ENCODE measurements at regions not wholly inside any gene's neighbourhood (a gene's known extent, or its start where the extent isn't known, plus 50 kb on each side); places are given as distances from the start of the nearest gene placed in this dataset.
"Not testable (repeated sequence)": the region's sequence is repeated elsewhere in the genome, so short reads cannot be mapped to it uniquely, and the experiment has no call there.

DNA sequence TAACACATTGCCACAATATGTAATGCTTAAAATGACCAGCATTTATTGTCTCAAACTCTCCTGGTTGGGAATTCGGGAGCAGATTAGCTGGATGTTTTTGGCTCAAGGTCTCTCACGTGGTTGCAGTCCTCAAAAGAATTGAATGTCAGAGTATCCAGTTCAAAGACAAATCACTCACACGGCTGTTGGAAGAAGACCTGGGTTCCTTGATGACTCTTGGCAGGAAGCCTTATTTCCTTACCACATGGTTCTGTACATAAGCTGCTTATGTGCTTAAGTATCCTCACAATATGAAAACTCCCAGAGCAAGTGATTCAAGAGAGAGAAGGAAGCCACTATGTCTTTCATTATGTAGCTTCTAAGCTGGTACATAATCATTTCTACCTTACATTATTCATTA lies 230.3 kb upstream of the PTPRD start:
- DNase-seq: peak; percentile 8

DNA sequence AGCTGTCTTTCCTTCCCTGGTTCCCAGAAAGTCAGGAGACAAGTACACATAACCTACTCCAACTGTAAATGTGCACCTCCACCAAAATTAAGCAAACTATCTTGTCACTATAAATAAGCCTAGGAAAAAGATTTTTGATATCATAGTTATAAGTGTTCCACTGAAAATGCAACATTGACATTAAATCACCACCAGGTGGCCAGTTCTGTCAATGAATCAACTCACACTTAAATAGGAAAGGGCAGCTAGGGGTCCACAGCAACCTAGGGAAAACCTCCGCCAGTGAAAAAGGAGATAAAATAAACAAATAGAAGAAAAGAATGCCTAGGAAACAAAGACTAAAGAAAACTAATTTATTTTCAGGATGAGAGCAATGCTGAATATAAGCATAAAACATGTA lies 243.0 kb upstream of the PTPRD start:
- peak; percentile 62 for DNase-seq

DNA sequence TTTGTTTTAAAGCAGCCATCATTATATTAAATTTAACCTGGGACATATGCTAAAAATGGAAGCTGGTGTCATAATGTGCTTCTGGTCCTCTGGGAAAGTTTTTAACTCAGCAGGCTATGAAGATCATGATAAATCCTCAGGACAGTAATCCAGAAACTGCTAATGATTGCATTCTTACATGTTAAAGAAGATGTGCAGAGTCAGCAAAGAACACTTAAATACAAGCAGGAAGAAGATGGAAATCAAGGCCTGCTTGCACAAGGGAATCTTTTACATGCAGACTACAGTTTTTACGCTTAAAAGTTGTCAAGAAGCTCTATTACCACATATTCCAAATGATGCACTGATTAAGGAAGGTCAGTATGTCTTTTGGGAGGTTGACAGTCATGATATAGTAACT lies 246.0 kb upstream of the PTPRD start:
- no peak for DNase-seq

DNA sequence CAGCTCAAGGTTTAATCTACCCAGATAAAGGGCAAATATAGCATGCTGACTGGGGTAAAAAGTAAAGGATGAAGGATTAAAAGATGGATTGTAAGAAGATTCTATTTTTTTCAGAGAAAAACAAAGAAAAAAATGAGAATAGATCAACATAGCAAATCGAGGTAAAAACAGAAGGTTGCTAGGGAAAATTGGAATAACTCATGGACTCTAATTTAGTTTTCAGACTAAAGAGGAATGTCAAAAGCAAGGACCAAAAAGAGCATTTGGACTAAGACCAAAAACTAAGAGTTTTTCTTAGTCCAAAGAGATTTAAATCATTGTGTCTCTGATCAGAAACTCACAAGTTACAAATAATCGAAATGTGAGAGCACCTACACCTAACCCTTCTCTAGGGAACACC lies 250.7 kb upstream of the PTPRD start:
- DNase-seq: no peak

DNA sequence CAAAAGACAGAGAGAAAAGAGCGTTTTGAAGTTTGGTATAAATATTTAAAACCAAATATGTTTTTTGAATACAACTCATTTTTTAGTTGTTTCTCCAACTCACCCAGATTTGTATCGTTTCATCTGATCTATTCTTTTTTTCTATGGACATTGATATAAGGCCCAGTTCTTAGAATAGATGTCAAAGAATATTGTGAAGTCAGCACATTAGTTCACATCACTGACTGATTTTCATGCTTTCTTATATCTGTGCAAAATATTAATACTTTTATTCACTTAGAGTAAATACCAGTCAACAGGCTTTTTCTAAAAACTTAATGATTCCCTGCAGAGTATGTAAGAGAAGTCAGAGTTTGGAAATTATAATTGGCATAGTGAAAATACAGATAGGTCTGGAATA lies 254.4 kb upstream of the PTPRD start:
- no peak for DNase-seq

DNA sequence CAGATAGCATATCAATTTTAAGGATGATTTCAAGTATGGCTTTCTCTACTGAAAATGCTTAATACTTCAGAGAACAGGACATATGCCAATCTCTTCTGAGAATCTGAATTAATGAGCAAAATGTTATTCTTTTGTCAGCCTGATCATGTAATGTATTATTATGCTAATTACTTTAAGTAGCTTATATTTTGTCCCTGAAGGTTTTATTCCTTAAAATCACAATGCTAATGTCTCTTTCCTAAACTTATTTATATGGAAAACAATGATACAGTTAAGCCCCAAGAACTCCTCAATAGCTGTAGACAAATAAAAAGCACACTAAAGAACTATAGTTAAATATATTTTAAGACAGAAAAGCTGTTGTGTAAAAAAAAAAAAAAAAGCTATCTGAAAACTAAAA lies 256.9 kb upstream of the PTPRD start:
- DNase-seq: no peak

DNA sequence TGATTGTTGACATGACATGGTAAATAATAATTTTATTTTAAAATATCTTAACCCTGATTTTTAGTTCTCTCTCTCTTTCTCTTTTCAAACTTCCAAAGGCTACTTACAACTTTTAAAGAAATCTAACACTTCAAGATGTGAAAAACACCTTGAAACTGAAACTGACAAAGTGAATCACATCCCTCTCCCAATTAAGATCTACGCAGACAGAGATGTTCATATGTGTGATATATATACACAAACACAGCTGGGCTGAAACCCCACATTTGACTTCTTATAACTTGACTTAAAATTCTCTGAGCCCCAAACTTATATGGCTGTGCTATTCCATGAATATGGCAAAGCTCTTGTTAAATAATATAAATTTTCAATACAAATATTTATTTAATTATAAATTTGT lies 261.2 kb upstream of the PTPRD start:
- no peak for DNase-seq

DNA sequence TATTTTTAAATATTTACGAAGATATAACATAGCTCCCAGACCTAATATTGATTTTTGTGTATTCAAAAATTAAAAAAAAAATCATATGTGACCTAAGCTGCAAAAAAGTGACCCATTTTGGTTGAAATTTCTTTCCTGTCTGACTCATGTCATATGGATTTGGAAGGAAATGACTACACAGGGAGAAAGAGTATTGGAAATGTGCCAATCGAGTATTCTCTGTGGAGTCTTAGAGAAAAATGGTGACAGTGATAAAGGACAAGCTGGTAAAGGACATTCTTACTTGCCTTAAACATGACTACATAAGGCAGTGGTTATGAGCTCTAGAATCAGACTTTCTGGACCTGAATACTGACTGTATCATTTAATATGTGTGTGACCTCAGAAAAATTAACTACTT lies 262.9 kb upstream of the PTPRD start:
- DNase-seq: peak; percentile 4

DNA sequence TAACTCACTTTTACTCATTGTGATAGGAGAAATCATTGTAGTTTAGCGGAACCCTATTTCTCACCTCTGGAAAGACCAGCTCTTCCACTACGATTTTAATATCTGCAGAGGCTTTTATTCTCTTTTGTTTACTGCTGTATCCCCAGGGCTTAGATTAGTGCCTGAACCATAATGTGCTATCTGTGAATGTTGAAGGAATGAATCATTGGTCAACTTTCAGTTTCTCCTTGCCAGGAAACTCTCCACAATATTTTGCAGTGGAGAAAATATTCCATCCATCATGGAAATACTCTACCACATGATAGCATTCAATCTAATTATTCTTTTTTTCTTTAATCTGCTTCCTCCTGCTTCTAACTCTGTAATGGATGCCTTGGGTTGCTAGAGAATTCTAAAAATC lies 263.5 kb upstream of the PTPRD start:
- DNase-seq: no peak

DNA sequence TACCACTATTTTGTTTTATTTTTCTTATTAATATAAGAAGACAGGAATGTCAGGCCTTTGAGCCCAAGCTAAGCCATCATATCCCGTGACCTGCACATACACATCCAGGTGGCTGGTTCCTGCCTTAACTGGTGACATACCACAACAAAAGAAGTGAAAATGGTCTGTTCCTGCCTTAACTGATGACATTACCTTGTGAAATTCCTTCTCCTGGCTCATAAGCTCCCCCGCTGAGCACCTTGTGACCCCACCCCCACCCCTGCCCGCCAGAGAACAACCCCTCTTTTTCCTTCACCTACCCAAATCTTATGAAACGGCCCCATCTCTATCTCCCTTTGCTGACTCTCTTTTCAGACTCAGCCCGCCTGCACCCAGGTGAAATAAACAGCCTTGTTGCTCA lies 277.5 kb upstream of the PTPRD start:
- DNase-seq: not testable (repeated sequence)

DNA sequence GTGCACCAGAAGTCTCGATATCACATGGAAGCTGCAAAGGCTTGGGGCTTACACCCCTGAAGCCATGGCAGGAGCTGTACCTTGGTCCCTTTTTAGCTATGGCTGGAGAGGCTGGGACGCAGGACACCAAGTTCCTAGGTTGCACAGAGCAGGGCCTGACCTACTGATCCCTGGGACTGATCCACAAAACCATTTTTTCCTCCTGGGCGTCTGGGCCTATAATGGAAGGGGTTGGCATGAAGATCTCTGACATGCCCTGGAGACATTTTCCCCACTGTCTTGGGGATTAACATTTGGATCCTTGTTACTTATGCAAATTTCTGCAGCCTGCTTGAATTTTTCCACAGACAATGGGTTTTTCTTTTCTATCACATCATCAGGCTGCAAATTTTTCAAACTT lies 286.7 kb upstream of the PTPRD start:
- DNase-seq: no peak

DNA sequence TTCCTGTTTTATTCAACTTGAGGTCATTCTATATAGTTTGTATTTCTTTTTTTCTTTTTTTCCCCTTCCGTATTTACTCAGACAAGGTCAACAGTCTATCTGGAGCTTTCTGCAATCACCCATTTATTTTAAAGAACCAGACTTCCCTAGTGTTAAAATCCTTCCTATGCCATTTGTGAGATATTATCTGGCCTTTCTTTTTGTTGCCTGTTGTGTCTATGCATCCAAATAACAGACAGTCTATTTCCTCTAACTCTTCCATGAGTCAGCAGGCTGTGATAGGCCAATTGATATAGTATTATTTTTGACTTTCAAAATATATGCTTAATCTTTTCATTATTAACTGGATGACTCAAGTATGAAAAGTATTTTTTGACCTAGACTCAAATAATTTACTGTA lies 291.2 kb upstream of the PTPRD start:
- no peak for DNase-seq

DNA sequence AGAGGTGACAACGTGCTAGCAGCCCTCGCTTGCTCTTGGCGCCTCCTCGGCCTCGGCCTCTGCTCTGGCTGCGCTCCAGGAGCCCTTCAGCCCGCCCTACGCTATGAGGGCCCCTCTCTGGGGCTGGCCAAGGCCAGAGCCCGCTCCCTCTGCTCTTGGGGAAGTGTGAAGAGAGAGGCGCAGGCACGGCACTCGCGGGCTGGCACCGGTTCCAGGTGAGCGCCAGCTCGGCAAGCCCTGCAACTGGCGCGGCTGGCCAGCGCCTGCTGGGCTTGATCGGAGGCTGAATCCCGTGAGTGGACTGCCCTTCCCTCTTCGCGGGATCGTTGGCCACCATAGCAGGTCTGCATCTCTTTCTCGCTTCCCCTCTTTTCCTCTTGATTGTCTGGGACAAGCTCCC lies 298.0 kb upstream of the PTPRD start:
- DNase-seq: no peak

DNA sequence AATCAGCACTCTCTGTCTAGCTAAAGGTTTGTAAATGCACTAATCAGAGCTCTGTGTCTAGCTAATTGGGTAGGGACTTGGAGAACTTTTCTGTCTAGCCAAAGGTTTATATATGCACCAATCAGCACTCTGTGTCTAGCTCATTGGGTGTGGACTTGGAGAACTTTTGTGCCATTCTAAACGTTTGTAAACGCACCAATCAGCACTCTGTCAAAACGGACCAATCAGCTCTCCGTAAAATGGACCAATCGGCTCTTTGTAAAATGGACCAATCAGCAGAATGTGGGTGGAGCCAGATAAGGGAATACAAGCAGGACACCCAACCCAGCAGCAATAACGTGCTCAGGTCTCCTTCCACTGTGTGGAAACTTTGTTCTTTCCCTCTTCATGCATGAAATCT lies 298.6 kb upstream of the PTPRD start:
- no peak for DNase-seq

DNA sequence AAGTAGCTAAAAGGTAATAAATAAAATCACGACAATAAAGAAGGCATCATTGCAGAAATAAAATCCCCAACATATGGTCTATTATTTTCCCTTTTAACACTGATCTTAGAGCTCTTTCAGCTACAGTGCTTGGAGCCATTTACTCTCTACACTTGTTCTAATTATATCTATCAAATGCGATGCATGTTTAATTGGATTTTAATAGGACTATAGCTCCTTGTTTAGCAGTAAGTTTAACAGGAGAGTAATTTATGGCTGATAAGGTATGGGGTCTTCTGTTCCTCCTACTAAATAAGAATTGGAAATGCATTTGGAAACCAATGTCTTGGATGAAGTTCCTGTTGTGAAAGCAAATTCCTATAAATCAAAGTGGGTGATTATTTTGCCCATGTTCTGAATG lies 304.2 kb upstream of the PTPRD start:
- DNase-seq: peak; percentile 8

DNA sequence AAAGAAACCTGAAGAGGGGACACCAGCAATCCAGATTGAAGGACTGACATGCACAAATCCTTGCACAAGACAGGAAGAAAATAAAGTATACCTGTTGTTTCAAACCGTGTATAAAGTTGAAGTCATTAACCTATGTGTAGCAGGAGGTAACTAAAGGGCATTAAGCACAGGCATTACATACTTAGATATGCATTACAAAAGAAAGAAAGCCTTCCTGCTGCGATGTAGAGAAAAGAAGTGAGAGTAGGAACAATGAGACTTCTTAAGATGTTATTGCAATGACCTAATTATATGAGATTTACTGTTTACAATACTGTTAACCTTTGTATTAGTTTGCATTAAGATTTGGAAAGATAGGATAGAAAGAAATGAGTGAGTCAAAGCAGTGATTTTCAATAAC lies 308.9 kb upstream of the PTPRD start:
- no peak for DNase-seq

DNA sequence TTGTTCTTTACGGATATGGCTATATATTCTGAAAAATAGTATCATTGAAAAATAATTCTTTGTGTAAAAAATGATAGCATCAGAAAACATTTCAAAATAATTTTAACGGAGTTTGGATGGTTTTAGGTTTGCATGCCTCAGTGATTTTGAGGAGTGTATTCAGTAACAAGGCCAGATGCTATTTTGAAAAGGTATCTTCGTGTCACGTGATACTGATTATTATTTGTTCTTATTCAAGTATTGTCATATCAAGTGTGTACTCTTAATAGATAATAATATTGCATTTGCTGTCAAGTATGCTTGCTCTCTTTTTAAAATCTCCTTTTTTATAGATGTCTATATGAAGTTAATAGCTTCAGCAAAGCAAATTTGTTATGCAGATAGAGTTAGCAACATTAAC lies 313.1 kb upstream of the PTPRD start:
- DNase-seq: no peak

DNA sequence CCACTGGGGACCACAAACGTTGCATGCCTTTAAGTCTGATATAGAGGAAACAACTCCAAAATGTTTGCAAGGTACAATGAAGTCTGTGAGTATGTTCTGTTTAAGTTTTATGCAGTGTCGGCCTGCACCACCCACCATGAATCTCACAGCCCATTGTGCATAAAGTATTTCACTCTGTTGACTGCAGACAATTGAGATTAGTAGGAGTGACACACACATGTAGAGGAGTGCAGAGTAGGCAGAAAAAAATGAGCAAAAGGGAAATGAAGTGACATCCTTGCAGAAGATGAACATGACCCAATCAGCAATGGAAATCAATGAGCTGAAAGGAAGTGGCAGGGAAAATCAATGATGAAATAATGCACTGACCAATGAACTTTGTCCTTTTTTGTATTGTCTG lies 315.6 kb upstream of the PTPRD start:
- no peak for DNase-seq

DNA sequence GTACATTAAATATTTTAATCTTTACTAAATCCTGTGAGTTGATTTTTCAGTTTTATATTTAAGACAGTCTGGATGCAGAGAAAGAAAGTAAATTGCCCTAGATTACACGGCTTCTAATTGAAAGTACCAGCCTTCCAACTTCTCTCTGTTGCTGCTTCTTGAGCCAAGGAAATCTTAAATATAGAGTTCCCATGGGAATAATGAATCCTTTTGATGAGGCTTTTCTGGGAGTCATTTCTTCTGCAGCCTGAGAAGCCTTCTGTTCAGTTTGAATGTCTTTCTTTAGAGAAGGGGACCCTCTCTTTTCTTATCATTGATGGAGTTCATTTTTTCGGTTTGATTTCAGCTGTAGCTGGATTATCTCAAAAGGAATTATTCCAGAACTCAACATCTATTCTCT lies 317.3 kb upstream of the PTPRD start:
- DNase-seq: no peak

DNA sequence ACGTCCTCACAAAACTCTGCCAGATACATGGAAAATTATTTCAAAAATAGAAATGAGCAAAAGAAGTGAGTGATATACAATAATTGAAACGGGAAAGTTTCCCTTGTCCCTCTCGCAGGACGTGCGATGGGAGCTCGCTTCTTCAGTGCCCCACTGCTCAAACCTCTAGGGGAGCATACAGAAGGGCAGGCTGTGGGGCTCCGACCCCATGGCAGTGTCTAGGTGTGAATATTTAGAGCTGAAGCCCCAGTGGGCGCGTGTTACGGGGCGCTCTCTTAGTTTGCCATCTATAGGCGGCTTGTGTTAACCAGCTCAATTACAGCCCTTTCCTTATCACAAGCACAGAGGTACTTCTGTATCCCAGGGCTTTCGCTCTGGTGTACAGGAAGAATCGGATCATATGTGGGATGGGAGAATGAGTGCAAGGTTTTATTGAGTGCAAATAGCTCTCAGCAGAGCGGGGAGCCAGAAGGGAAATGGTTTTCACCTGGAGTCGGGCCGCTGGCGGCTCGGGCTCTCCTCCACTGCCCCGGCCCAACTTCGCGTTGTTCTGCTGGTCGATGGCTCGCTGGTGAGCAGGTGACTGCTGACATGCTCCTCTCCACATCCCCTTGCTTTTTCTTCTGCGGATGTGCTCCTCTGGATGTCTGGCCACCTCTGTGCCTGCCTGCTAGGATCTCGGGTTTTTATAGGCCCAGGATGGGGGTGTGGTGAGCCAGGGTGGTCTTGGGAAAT lies 334.0 kb upstream of the PTPRD start:
- DNase-seq: no peak

DNA sequence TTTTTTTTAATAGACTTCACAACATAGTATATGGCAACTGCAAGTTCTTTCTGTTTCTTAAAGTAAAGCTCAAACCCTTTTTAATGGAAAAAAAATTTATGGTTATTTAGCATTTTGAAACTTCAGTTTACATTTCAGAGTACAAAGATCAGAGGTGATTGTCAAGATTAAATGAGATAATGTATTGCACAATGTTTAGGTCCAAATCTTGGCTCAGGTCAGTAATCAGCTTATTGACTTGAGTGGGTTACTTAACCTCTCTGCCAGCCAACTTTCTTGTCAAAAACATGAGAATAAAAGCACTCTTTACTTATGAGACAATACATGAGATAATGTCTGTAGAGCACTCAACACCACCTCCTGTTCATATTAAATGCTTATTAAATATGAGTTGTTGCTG lies 345.1 kb upstream of the PTPRD start:
- no peak for DNase-seq

DNA sequence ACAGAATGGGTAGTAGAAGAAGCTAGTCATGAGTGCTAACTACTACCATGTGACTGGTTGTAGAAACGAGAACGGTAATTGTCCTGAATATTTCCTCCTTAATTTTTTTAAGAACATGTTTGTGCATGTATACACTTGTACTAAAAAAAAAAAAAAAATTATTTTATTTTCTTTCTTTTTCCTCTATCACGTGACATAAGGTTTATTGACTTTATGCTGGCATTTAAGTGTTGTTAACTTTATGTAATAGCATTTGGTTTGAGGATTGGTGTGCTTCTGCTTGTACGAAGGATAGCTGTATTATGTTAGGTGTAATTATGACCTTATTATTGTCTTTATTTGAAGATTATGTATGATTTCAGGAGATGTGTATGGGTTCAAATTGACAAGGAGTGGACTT lies 349.1 kb upstream of the PTPRD start:
- DNase-seq: no peak

DNA sequence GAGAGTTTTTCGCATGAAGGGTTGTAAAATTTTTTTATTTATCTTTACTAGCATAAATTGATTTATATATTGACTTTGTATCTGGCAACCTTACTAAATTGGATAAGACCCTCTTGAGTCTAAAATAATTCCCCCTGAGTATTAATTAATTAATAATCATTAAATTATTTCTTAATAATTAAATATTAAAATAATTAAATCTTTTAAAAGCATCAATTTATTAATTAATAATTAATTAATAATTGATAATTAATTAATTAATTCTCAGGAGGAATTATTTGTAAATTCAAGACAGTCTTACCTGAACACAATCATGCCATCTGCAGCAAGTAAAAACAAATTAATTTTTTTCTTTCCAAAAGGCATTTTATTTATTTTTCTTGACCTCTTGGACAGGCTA lies 370.4 kb upstream of the PTPRD start:
- no peak for DNase-seq

DNA sequence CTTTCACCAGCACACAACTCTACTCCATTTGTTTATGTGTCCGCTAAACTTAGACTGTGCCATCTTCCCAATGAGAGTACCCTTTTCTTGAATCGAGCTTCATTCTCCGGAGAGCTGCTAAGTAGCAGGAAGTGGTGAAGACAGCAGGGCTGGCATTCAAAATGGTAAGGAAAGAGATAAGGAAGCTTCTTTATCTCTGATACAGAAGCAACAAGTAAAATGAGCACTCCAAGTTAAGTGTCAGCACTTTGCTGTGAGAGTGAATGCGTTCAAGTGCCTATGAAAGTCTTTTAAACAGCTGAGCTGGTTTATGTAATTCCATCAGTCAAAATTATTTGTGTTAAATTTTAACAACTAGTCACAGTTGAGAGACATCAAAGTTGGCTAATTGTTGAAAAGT lies 386.8 kb upstream of the PTPRD start:
- no peak for DNase-seq

DNA sequence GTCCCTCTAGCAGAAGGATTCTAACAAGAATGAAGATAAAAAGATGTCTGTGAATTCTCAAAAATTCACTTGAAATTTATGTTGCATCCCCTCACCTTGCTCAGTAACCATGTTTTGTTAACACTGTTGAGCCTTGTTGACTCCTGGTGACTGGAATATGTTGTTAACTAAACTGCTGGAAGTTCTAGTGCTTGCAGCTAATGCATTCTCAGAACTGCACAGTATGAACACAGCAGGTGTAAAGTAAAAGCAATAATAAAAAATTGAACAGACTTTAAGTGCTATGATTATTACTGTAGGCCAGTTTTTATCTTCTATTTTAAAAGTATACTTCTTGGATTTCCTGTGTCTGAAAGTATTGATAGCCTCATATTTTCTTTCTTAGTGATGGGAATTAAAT lies 388.7 kb upstream of the PTPRD start:
- no peak for DNase-seq

DNA sequence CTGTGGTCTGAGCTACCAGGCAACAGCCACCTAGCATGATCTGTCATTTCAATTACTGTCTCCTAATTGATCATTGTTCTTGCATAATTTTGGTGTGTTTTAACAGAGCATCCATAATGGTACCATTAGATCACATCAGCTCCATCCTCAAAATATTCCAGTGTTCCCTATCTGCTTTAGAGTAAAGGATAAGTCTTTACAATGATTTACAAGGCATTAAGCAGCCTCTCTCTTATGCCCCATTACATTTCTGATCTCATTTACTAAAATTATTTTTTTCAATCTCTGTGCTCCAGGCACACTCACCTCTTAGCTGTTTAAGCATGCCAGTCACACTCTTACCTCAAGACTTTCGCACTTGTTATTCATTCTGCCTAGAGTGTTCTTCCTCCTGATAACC lies 389.9 kb upstream of the PTPRD start:
- no peak for DNase-seq

Measured in NCI-H69 (cell line).